ENCODE measurements at regions not wholly inside any gene's neighbourhood (a gene's known extent, or its start where the extent isn't known, plus 50 kb on each side); places are given as distances from the start of the nearest gene placed in this dataset.
"Not testable (repeated sequence)": the region's sequence is repeated elsewhere in the genome, so short reads cannot be mapped to it uniquely, and the experiment has no call there.

DNA sequence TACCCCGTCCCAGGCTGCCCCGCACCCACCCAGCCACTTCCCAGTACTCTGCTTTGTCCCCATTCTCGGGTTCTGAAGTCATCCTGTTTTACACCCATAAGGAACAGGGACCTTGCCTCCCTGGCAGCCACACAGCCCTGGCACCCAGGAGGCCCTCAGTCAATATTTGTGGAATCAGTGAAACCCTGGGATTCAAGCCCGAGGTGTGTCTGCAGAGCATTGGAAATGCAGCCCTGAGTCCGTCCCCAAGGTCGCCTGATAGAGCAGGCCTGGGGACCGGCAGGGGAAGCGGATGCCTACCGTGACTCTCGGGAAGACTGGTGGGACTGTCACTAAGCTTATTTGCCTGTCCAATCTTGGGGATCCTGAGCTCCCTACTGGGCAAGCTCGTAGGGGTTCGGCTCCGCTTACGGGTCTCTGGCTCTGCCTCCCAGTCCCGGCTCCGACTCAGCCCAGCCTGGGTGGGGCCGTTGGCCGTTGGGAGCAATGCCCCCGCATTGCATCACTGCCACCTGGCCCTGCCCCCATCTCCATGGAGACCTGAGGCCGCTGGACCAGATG lies 64.4 kb upstream of the TAMM41 start:
- no peak overlapping the region for H3K27ac Mint-ChIP-seq
- POLR2A ChIA-PET, result no interaction called here
- Histone ChIP-seq H4K20me1 (ENCODE audit: control insufficient read depth, insufficient read depth, low read length, poor library complexity, severe bottlenecking) (no peaks in the 10 kb centered on the region), H3K4me3 (ENCODE audit: control extremely low read depth in 1 of 5, extremely low read depth in 1 of 5, insufficient read depth in 1 of 5, low read depth in 2 of 5, low read length in 4 of 5) (no peak overlapping the region), H3K27me3 (replicated peaks in 1 of 4; ENCODE audit: control extremely low read depth in 1 of 4, control insufficient read depth in 3 of 4, insufficient read depth in 4 of 4, low read length in 3 of 4) (no peaks in the 10 kb centered on the region), H3K4me2 (replicated peaks; ENCODE audit: low read depth, low read length, poor library complexity, severe bottlenecking) (no peak overlapping the region), H3K9me3 (ENCODE audit: control extremely low read depth in 1 of 3, control insufficient read depth in 2 of 3, insufficient read depth in 1 of 3, low read length in 2 of 3) (no peaks in the 10 kb centered on the region), H3K9ac (ENCODE audit: low read length) (no peak overlapping the region), H3K4me1 (ENCODE audit: control insufficient read depth in 2 of 2, insufficient read depth in 2 of 2, low read length in 2 of 2) (no peaks in the 10 kb centered on the region), H2AFZ (ENCODE audit: insufficient read depth, low read depth, low read length, poor library complexity, severe bottlenecking) (no peak overlapping the region), H3K79me2 (ENCODE audit: control insufficient read depth, insufficient read depth, low read length) (no peaks in the 10 kb centered on the region), H3K27ac (ENCODE audit: low read length in 2 of 2) (no peak overlapping the region), H3K36me3 (replicated peaks in 1 of 2; ENCODE audit: control extremely low read depth in 1 of 2, control insufficient read depth in 1 of 2, extremely low read depth in 1 of 2, insufficient read depth in 2 of 2, low read length in 1 of 2) (no peaks in the 10 kb centered on the region)
- H3K4me1 Mint-ChIP-seq, result peaks cover 3% of the 10 kb centered on the region
- H3K4me3 Mint-ChIP-seq, result no peak overlapping the region
- WGBS (ENCODE audit: insufficient coverage), result 80% methylated on average over 18 of the region's 20 CpGs
- TF ChIP-seq, protein P1, sequence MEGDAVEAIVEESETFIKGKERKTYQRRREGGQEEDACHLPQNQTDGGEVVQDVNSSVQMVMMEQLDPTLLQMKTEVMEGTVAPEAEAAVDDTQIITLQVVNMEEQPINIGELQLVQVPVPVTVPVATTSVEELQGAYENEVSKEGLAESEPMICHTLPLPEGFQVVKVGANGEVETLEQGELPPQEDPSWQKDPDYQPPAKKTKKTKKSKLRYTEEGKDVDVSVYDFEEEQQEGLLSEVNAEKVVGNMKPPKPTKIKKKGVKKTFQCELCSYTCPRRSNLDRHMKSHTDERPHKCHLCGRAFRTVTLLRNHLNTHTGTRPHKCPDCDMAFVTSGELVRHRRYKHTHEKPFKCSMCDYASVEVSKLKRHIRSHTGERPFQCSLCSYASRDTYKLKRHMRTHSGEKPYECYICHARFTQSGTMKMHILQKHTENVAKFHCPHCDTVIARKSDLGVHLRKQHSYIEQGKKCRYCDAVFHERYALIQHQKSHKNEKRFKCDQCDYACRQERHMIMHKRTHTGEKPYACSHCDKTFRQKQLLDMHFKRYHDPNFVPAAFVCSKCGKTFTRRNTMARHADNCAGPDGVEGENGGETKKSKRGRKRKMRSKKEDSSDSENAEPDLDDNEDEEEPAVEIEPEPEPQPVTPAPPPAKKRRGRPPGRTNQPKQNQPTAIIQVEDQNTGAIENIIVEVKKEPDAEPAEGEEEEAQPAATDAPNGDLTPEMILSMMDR (IDR thresholded peaks at IDR 0.05), result no peak
- no peak for TF ChIP-seq EZH2 (IDR thresholded peaks at IDR 0.05; ENCODE audit: borderline replicate concordance, insufficient read depth, low read depth, low read length, poor library complexity, severe bottlenecking)
- H3K9me3 Mint-ChIP-seq (ENCODE audit: insufficient read depth), result no peaks in the 10 kb centered on the region
- CTCF ChIA-PET, result no interaction called here
- ATAC-seq (ENCODE audit: low read depth) (peak; percentile 24), DNase-seq (no peak)
- peaks cover 10% of the 10 kb centered on the region for H3K27me3 Mint-ChIP-seq
- intact Hi-C loops (cut with micrococcal nuclease), result no loop called here

DNA sequence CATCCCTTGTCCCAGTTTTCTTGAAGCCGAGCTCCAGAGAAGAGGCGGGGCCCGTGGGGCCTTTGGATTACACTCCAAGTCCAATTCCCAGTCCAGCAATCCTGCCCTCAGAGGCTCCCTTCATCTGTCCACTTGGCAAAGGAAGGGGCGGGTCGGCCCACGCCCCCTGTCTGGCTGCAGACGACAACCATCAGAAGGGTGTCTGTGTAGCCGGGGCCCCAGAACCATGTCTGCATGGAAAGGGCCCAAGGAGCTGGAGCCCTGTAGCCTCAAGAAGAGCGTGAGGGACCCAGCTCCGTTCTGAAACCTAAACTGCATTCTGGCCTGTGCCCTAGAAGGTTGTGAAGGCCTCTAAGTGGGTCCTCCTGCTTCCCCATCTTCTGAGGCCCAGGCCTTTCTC lies 65.2 kb upstream of the TAMM41 start:
- intact Hi-C loops (cut with micrococcal nuclease); H3K9me3 Mint-ChIP-seq (ENCODE audit: insufficient read depth); H3K4me3 Mint-ChIP-seq; H3K79me2 ChIP-seq (ENCODE audit: control insufficient read depth, insufficient read depth, low read length); H2AFZ ChIP-seq (ENCODE audit: insufficient read depth, low read depth, low read length, poor library complexity, severe bottlenecking); CTCF ChIA-PET; H4K20me1 ChIP-seq (ENCODE audit: control insufficient read depth, insufficient read depth, low read length, poor library complexity, severe bottlenecking); ATAC-seq (ENCODE audit: low read depth); H3K4me1 Mint-ChIP-seq; H3K27ac ChIP-seq (ENCODE audit: low read length in 2 of 2); H3K27ac Mint-ChIP-seq; H3K4me3 ChIP-seq (ENCODE audit: control extremely low read depth in 1 of 5, extremely low read depth in 1 of 5, insufficient read depth in 1 of 5, low read depth in 2 of 5, low read length in 4 of 5); POLR2A ChIA-PET; H3K4me2 ChIP-seq (replicated peaks; ENCODE audit: low read depth, low read length, poor library complexity, severe bottlenecking); H3K4me1 ChIP-seq (ENCODE audit: control insufficient read depth in 2 of 2, insufficient read depth in 2 of 2, low read length in 2 of 2); H3K27me3 Mint-ChIP-seq; H3K9ac ChIP-seq (ENCODE audit: low read length); H3K9me3 ChIP-seq (ENCODE audit: control extremely low read depth in 1 of 3, control insufficient read depth in 2 of 3, insufficient read depth in 1 of 3, low read length in 2 of 3); H3K36me3 ChIP-seq (replicated peaks in 1 of 2; ENCODE audit: control extremely low read depth in 1 of 2, control insufficient read depth in 1 of 2, extremely low read depth in 1 of 2, insufficient read depth in 2 of 2, low read length in 1 of 2); H3K27me3 ChIP-seq (replicated peaks in 1 of 4; ENCODE audit: control extremely low read depth in 1 of 4, control insufficient read depth in 3 of 4, insufficient read depth in 4 of 4, low read length in 3 of 4); DNase-seq: not testable (repeated sequence)
- 76% methylated on average over 10 of the region's 10 CpGs for WGBS (ENCODE audit: insufficient coverage)

All from B cell (primary cell).